Inflammatory macrophage treated with lipopolysaccharide for 1 hour (primary cell): ENCODE measurements at regions not wholly inside any gene's neighbourhood (a gene's known extent, or its start where the extent isn't known, plus 50 kb on each side); places are given as distances from the start of the nearest gene placed in this dataset.

Experiments used
- DNase-seq, 2 donors: peaks; one replicate each; pipeline ENCODE4 v3.0.0-alpha.2; 2020 to 2022

DNA sequence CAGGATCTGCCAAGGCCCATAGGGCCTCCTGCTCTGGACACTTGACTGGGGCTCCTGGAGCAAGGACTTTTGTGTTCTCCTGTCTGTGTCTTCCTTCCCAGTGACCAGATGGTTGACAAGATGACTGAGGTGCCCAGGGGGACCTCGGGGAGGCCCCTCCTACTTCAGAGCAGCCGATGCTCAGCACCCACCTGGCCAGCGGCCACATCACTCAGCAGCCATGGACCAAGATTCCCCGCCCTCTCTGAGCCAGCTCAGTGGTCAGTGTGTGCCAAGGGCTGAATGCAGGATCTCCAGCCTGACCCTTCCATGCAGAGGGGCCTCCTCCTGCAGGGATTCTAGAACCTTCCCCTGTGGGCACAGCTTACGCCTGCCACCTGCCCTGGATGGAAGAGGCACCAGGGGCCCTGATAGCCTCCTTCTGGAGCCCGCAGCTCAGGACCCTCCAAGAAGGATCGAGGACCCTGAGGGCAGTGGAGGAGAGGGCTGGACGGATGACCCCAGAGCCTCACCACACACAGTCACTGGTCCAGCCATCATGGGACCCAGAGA, 87.4 kb upstream of the GPC1 start:
- DNase-seq = no peak

DNA sequence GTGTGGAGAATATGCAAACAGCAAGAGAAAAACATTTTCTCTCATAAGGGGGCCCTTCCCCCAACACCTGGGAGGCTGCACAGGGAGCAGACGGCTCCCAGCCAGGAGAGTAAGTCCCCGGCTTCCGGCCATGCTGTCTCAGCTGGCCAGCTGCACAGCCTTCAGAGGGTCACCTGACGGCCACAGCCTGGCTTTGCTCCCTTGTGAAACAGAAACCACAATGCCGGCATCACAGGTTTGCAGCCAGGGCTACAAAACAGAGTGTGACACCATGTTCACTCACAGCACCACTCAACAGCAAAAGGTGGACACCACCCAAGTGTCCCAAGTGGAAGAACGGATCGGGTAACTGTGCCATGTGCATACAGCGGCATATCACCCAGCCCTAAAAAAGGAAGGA, 86.9 kb upstream of the GPC1 start:
- no peak for DNase-seq

- DNase-seq = no peak
Measured at GRCh38 chr2:240349133-240350005, 86.1 kb upstream of the GPC1 start.

DNA sequence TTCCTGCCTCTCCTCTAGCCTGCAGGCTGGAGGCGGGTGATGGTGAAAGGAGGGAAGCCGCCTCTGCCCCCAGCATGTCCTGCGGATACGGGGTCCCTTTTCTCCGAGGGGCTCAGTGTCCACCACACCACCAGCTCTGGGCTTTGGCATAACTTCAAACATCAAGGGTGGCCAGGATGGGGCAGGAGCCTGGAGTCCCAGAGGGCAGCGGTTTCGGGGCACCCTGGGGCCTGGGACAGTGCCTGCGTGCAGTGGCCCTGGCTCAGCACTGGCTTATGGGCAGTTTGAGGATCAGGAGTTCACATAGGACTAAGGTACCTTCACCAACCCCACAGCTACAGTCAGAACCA, 85.5 kb upstream of the GPC1 start:
- no peak for DNase-seq

GRCh38 chr2:240350696-240351087, 84.8 kb upstream of the GPC1 start:
- DNase-seq = no peak

GRCh38 chr2:240351088-240351741, 84.2 kb upstream of the GPC1 start:
- no peak for DNase-seq

DNA sequence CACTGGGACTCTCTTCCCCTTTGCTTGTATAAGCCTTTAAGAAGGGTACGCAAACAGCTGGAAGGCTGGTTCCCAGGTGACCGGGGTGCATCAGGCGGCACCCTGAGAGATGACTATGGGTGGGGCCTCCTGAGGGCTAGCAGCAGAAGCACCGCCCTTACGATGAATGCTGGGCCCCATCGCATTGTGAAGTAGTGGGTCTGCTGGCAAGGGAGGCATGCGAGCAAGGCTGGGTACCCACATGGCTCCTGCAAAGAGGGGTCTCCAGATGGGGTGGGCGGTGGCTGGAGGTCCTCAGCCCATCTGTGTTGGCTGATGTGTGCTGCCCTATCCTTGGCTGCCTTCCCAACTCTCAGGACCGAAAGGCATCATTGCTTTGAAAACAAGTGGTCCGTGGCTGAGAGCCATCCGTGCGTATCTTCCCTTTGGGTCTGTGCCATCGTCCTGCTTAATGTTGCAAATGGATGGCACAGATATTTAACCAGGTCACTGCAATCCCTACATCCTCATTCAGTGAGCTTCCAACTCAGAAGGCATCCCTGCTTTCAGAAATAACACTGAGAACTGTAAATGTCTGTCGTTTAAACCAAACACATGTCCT, 83.5 kb upstream of the GPC1 start:
- DNase-seq = no peak

GRCh38 chr2:240353086-240353798, 82.2 kb upstream of the GPC1 start:
- no peak for DNase-seq

GRCh38 chr2:240353944-240354343, 81.5 kb upstream of the GPC1 start:
- no peak for DNase-seq

DNA sequence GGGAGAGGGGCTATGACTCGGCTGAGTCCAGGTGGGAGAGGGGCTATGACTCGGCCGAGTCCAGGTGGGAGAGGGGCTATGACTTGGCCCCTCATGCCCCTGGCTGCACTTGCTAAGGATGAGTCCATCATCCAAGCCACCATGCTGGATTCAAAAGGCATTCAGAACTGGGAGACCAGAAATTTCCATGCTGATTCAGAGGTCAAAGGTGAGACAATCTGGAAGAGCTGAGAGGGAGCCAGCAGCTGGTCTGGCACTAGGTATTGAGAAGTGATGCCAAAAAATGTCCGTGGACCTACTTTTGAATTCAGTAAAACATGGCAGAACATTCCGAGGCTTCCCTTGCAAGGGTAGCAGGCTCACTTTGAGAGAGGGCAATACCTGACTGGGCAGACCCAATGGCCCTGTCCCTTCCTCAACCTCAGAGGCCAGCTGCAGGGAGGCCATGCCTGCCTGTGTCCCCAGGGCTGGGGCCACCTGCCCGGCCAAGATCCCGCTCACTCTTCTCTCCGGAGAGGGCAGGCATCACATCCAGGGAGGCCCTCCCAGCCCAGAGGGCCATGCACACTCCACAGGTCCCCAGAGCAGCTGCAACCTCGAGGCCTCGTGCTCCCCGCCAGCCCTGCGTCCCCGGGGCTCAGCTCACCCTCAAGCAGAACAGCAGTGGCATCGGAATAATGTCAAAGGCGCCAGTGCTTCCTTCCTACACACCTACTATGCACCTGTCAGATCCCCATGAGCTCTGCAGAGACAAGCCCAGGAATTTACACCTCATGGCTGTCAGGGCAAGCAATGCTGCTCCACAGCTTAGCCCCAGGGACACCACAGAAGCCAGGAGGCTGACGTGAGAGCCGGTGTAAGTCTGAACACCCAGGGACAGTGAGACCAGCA, 80.2 kb upstream of the GPC1 start:
- DNase-seq = no peak

DNA sequence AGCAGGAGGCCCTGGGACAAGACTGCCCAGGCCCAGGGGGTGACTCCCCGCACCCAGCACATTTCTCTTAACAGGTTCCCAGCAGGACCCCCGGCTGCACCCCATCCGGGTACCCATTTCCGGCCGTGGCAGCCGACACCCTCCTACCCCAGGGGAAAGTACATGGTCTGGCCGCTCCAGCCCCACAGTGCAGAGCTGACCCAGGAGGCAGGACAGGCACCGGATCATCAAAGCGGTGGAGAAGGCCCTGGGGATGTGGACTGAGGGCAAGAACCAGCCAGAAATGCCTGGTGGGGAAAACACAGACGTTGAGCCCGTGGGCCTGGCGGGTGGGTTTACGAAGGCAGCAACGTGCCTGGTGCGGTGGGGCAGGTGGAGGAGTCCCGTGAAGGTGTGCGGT, 79.5 kb upstream of the GPC1 start:
- no peak for DNase-seq

- no peak for DNase-seq
Measured at GRCh38 chr2:240356700-240357640, 78.5 kb upstream of the GPC1 start.

- no peak for DNase-seq
Measured at GRCh38 chr2:240357641-240358012, 77.8 kb upstream of the GPC1 start.

GRCh38 chr2:240358080-240358479, 77.4 kb upstream of the GPC1 start:
- no peak for DNase-seq

DNA sequence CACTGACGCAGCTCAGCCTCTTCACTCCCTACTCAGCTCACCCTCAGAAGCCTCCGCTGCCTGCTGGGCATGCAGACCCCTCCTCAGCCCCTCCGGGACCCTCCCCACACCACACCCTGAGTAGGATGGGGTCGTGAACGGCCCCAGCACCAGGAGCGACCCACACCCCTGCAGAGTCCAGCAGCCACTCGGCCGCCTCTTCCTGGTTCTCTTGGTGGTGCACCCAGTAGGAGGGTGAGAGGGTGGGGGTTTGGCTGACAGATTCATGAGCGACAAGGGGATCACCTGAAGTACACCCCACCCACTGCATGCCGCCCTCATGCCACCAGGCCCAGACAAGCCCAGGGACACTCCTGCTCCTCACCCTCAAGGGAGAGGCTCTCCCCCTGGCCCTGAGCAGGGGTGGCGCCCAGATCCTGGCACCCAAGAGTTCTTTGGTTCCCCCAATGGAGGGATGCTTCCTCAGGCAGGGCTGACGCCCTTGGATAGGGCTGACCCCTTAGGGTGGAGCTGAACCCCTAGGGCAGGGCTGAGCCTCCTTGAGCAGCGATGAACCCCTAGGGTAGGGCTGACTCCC, 76.6 kb upstream of the GPC1 start:
- DNase-seq = no peak

GRCh38 chr2:240359695-240360094, 75.8 kb upstream of the GPC1 start:
- no peak for DNase-seq

DNA sequence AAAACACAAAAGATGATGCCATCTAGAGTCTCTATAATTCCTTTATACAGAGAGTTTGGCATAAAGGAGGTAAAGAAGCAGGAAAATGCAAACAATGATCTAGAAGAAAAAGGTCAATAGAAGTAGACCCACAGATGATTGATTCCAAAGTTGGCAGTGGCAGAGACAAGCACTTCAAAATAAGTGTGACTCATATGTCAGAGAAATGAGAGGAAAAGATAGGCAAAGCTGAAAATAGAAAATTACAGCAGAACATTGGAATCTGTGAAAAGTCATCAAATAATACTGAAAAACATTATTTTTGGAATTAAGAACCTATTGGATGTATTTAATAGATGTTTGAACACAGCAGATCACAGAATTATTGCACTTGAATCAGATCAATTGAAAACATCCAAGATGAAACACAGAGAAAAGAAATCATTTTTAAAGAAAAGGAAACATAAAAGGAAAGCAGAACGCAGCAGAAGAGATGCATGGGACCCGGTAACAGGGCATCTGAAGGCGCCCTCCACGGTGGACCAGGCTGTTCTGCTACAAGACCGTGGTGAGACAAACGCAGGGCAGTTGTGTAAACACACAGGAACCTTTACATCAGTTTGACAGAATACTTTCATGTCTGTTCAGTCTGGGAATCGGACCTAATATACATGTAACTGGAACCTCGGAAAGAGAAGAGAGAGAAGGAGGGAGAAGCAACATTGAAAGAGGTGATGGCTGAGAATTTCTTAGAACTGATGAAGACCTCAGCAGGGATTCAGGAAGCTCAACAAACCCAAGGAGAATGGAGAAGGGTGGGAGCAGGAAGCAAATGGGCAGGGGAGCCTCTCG, 74.6 kb upstream of the GPC1 start:
- no peak for DNase-seq

- no peak for DNase-seq
Measured at GRCh38 chr2:240362216-240362755, 73.2 kb upstream of the GPC1 start.
